ENCODE measurements at regions not wholly inside any gene's neighbourhood (a gene's known extent, or its start where the extent isn't known, plus 50 kb on each side); places are given as distances from the start of the nearest gene placed in this dataset.

DNA sequence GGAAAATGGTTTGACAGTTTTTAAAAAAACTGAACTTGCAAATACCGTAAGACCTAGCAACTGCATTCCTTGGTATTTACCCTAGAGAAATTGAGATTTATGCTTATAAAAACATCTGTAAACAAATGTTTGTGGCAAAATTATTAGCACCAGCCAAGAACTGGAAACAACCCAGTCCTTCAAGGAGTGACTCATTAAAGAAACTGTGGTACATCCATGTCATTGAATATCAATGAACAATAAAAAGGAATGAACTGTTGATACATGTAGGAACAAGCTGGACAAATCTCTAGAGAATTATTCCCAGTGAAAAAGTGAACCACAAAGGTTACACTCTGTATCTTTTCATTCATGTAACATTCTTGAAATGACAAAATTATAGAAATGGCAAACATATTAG is 240.2 kb upstream of the ADAMTS3 start:
- TF ChIP-seq POLR2AphosphoS5 (IDR thresholded peaks at IDR 0.05) (no peak), POLR2A (IDR thresholded peaks at IDR 0.05) (no peak)
- TF ChIP-seq, protein P1, sequence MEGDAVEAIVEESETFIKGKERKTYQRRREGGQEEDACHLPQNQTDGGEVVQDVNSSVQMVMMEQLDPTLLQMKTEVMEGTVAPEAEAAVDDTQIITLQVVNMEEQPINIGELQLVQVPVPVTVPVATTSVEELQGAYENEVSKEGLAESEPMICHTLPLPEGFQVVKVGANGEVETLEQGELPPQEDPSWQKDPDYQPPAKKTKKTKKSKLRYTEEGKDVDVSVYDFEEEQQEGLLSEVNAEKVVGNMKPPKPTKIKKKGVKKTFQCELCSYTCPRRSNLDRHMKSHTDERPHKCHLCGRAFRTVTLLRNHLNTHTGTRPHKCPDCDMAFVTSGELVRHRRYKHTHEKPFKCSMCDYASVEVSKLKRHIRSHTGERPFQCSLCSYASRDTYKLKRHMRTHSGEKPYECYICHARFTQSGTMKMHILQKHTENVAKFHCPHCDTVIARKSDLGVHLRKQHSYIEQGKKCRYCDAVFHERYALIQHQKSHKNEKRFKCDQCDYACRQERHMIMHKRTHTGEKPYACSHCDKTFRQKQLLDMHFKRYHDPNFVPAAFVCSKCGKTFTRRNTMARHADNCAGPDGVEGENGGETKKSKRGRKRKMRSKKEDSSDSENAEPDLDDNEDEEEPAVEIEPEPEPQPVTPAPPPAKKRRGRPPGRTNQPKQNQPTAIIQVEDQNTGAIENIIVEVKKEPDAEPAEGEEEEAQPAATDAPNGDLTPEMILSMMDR (IDR thresholded peaks at IDR 0.05), result no peak
- H3K27ac ChIP-seq, result no peak overlapping the region
- no peak for DNase-seq (ENCODE audit: low spot score in 2 of 2)
- no peaks in the 10 kb centered on the region for H3K27me3 ChIP-seq
- intact Hi-C loops (cut with DNase I; ENCODE audit: low total_unique reads), result no loop called here
- no peaks in the 10 kb centered on the region for H3K4me1 ChIP-seq
- no peaks in the 10 kb centered on the region for H3K9me3 ChIP-seq
- no peaks in the 10 kb centered on the region for H3K36me3 ChIP-seq
- H3K4me3 ChIP-seq, result no peak overlapping the region

DNA sequence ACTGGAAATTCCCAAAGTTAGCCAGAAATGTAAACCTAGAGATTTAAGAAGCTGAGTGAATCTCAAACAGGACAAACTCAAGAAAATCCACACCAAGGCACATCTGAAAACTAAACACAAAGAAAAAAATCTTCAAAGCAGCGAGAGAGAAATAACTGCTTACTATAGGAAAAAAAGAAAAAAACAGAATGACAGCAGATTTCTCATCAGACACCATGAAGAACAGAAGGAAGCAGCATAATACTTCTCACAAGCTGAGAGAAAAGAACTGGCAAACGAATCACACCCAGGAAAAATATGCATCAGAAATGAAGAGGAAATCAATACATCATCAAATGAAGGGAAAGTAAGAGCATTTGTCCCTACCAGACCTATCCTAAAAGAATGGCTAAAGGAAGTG is 236.3 kb upstream of the ADAMTS3 start:
- no peak for DNase-seq (ENCODE audit: low spot score in 2 of 2)
- H3K27ac ChIP-seq, result no peak overlapping the region
- no peaks in the 10 kb centered on the region for H3K9me3 ChIP-seq
- no peaks in the 10 kb centered on the region for H3K4me1 ChIP-seq
- H3K36me3 ChIP-seq, result no peaks in the 10 kb centered on the region
- intact Hi-C loops (cut with DNase I; ENCODE audit: low total_unique reads), result no loop called here
- no peaks in the 10 kb centered on the region for H3K27me3 ChIP-seq
- TF ChIP-seq POLR2AphosphoS5 (IDR thresholded peaks at IDR 0.05), result no peak
- TF ChIP-seq, protein P1 (IDR thresholded peaks at IDR 0.05), result no peak
- TF ChIP-seq POLR2A (IDR thresholded peaks at IDR 0.05), result no peak
- H3K4me3 ChIP-seq, result no peak overlapping the region

DNA sequence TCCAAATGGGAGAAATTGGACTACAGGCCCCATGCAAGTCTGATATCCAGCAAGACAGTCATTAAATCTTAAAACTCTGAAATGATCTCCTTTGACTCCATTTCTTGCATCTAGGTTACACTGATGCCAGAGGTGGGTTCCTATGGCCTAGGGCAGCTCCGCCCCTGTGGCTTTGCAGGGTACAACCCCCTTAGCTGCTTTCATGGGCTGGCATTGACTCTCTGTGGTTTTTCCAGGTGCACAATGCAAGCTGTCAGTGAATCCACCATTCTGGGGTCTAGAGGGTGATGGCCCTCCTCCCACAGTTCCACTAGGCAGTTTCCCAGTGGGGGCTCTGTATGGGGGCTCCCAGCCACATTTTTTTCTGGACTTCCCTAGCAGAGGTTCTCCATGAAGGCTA is 228.5 kb upstream of the ADAMTS3 start:
- H3K27ac ChIP-seq, result no peak overlapping the region
- H3K9me3 ChIP-seq, result no peaks in the 10 kb centered on the region
- intact Hi-C loops (cut with DNase I; ENCODE audit: low total_unique reads), result no loop called here
- H3K36me3 ChIP-seq, result no peaks in the 10 kb centered on the region
- no peak for DNase-seq (ENCODE audit: low spot score in 2 of 2)
- no peaks in the 10 kb centered on the region for H3K4me1 ChIP-seq
- TF ChIP-seq, protein P1 (IDR thresholded peaks at IDR 0.05), result no peak
- TF ChIP-seq POLR2A (IDR thresholded peaks at IDR 0.05) (no peak), POLR2AphosphoS5 (IDR thresholded peaks at IDR 0.05) (no peak)
- no peak overlapping the region for H3K4me3 ChIP-seq
- no peaks in the 10 kb centered on the region for H3K27me3 ChIP-seq

DNA sequence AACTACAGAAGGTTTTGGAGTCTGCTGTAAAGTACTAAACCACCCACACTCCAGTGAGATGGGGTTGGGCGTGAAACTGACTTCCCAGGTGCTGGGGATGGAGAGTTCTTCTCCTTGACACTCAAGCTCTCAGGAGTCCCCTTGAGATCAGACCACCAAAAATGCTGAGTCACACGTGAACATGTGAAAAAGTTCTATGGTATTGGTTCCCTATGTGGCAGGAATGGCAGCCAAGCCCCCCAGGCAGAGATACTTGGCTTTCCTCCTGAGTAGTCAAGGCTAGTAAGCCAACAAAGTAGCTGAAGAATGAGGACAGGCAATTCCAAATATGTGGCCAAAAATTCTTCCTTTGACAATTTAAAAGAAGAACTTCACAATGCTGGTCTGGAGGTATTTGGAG is 222.0 kb upstream of the ADAMTS3 start:
- no peaks in the 10 kb centered on the region for H3K36me3 ChIP-seq
- intact Hi-C loops (cut with DNase I; ENCODE audit: low total_unique reads), result no loop called here
- TF ChIP-seq POLR2A (IDR thresholded peaks at IDR 0.05) (no peak), POLR2AphosphoS5 (IDR thresholded peaks at IDR 0.05) (no peak)
- TF ChIP-seq, protein P1 (IDR thresholded peaks at IDR 0.05), result no peak
- no peak overlapping the region for H3K27ac ChIP-seq
- H3K27me3 ChIP-seq, result no peaks in the 10 kb centered on the region
- no peak for DNase-seq (ENCODE audit: low spot score in 2 of 2)
- no peaks in the 10 kb centered on the region for H3K9me3 ChIP-seq
- H3K4me1 ChIP-seq, result no peaks in the 10 kb centered on the region
- H3K4me3 ChIP-seq, result no peak overlapping the region

DNA sequence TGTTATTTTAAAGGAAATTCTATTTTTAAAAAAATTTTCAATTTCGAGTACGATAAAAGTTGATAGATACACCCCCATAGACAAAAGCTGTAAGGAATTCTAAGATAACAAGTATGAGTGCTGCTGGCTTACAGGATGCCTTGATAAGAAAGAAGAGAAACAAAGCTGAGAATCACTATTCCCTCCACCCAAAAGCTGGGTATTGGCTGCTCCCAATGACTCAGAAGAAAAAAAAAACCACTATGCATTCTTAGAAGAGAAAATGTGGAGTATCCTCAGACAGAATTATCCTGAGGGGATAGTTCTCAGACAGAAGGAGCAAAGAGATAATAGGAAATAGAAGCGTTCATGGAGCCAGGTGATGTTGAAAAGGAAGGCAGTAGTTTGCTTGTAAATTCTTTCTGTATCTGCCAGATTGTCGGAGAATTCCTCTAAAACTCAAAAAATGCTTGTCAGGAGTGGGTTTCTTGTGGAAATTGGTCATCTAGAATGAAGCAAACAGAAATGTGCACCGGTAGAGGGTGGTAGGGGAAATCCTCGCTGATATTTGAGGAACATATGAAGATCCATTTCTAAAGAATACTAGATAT is 217.5 kb upstream of the ADAMTS3 start:
- no peaks in the 10 kb centered on the region for H3K27me3 ChIP-seq
- H3K4me1 ChIP-seq, result no peaks in the 10 kb centered on the region
- no peak overlapping the region for H3K27ac ChIP-seq
- no peak for DNase-seq (ENCODE audit: low spot score in 2 of 2)
- no peaks in the 10 kb centered on the region for H3K9me3 ChIP-seq
- no peak overlapping the region for H3K4me3 ChIP-seq
- H3K36me3 ChIP-seq, result no peaks in the 10 kb centered on the region
- intact Hi-C loops (cut with DNase I; ENCODE audit: low total_unique reads), result no loop called here
- TF ChIP-seq POLR2A (IDR thresholded peaks at IDR 0.05) (no peak), POLR2AphosphoS5 (IDR thresholded peaks at IDR 0.05) (no peak)
- TF ChIP-seq, protein P1 (IDR thresholded peaks at IDR 0.05), result no peak

All from breast epithelium (tissue), 4 donors.